Endodermal cell (in vitro differentiated cells): ENCODE measurements at regions not wholly inside any gene's neighbourhood (a gene's known extent, or its start where the extent isn't known, plus 50 kb on each side); places are given as distances from the start of the nearest gene placed in this dataset.

Experiments
- DNase-seq: peaks from one replicate; pipeline ENCODE4 v3.0.0-alpha.2; 2017
- H3K27ac ChIP-seq: 2 replicates; pipeline ENCODE4 v1.5.1; 2013; ENCODE audit warnings: mild to moderate bottlenecking, low read depth, low read length, moderate library complexity
- H3K27me3 ChIP-seq: 2 replicates; pipeline ENCODE4 v1.6.1; 2013; ENCODE audit warnings: mild to moderate bottlenecking, low read length, moderate library complexity; ENCODE audit not compliant: insufficient read depth, control insufficient read depth, poor library complexity, severe bottlenecking
- H3K36me3 ChIP-seq: 2 replicates; pipeline ENCODE4 v1.7.0; 2013; ENCODE audit warnings: mild to moderate bottlenecking, low read length, moderate library complexity; ENCODE audit not compliant: control insufficient read depth, insufficient read depth
- H3K4me1 ChIP-seq: one replicate; pipeline ENCODE4 v1.7.0; 2013; ENCODE audit warnings: low read length; ENCODE audit not compliant: control insufficient read depth, insufficient read depth
- H3K4me3 ChIP-seq: 2 replicates; pipeline ENCODE4 v1.5.1; 2013; ENCODE audit warnings: mild to moderate bottlenecking, low read length, moderate library complexity
- H3K9ac ChIP-seq: 2 replicates; pipeline ENCODE4 v1.6.1; 2013; ENCODE audit warnings: mild to moderate bottlenecking, low read length, moderate library complexity; ENCODE audit not compliant: poor library complexity, severe bottlenecking; ENCODE audit errors: extremely low read depth
- H3K9me3 ChIP-seq: 2 replicates; pipeline ENCODE4 v1.6.1; 2013; ENCODE audit warnings: mild to moderate bottlenecking, low read length, moderate library complexity; ENCODE audit not compliant: control insufficient read depth
- H3K27ac Mint-ChIP-seq: 2 replicates; pipeline ENCODE4 v1.8.0; 2020; ENCODE audit warnings: mixed read lengths
- H3K27me3 Mint-ChIP-seq: 2 replicates; pipeline ENCODE4 v1.8.0; 2021; ENCODE audit warnings: mild to moderate bottlenecking, mixed read lengths; ENCODE audit not compliant: insufficient read depth
- H3K36me3 Mint-ChIP-seq: 2 replicates; pipeline ENCODE4 v1.8.0; 2020; ENCODE audit warnings: low read depth, mixed read lengths
- H3K4me1 Mint-ChIP-seq: 2 replicates; pipeline ENCODE4 v1.8.0; 2020; ENCODE audit warnings: mixed read lengths
- H3K4me3 Mint-ChIP-seq: 2 replicates; pipeline ENCODE4 v1.8.0; 2020; ENCODE audit warnings: mild to moderate bottlenecking, moderate library complexity, mixed read lengths
- H3K9me3 Mint-ChIP-seq: 2 replicates; pipeline ENCODE4 v1.8.0; 2020; ENCODE audit warnings: mild to moderate bottlenecking, mixed read lengths
- CTCF ChIP-seq: fragments of 200-600 bp; sonication (generic); conservative IDR thresholded peaks from 2 replicates; pipeline ENCODE4 v1.5.0; 2021; ENCODE audit warnings: antibody characterized with exemption, mild to moderate bottlenecking
- WGBS, 2 experiments: methylation state at CpG; one replicate each; pipeline versions ENCODE4 v1.1.5 to v1.1.7; 2013; ENCODE audit warnings: missing lambda C conversion rate in 2 of 2, mixed read lengths in 1 of 2; ENCODE audit not compliant: insufficient coverage in 1 of 2, insufficient read length in 1 of 2; 5-methylcytosine and 5-hydroxymethylcytosine counted together

DNA sequence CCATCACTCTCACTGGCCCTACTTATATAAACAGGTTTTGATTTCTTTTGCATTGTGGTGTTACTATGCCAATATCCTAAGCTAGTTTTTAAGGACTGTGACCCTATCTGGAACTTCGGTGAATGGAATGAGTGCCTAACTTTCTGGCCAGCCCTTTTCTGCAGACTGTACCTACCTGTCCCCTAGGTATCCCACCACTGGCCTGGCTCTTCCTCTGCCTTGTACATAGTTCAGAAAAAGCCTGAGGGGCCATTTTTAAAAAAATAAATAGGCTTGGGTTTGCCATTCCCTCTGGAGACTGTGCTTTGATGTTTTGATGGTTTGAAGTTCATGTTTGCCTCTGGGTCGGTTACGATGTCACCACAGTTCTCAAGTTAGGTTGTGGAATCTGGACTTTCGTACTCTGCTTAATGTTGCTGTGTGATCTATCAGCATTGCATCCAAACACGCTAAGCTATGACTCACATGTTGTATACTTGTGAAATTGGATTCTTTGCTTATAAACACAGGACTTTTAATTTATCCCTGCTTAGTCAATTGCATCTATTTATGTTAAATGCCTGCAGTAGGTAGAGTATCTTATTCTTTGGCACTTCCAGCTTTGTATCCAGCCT lies 182.0 kb downstream of the ANKRD50 start:
- Histone ChIP-seq H3K4me1 (peaks cover 12% of the 10 kb centered on the region), H3K27ac (no peak overlapping the region), H3K27me3 (no peaks in the 10 kb centered on the region), H3K9ac (no peak overlapping the region), H3K36me3 (no peaks in the 10 kb centered on the region), H3K4me3 (no peak overlapping the region), H3K9me3 (no peaks in the 10 kb centered on the region)
- peaks cover 11% of the 10 kb centered on the region for H3K4me1 Mint-ChIP-seq
- 86 to 93% methylated on average over 3 to 5 of the region's 5 CpGs for WGBS, 2 experiments
- H3K36me3 Mint-ChIP-seq = no peaks in the 10 kb centered on the region
- TF ChIP-seq CTCF = no peak
- no peak for DNase-seq
- no peak overlapping the region for H3K4me3 Mint-ChIP-seq
- H3K27me3 Mint-ChIP-seq = no peaks in the 10 kb centered on the region
- H3K27ac Mint-ChIP-seq = no peak overlapping the region
- no peaks in the 10 kb centered on the region for H3K9me3 Mint-ChIP-seq

DNA sequence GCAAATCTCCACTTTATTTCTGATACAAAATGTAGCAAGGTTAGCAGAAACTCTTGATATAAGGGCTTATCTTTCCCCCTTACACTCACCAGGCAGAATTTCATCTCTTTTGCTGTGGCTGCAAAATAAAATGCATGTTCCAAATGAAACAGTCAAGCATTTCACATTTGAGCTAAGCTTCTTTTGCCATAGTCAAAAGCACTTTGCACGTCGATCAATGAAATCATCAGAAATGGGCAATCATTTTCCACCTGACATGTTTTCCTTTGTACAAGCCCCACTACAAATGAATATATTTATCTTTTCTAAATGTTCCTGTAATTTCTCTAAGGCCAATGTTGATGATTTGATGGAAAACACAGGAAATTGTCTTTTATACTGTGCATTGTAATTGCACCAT lies 178.4 kb downstream of the ANKRD50 start:
- Mint-ChIP-seq H3K27me3 (no peaks in the 10 kb centered on the region), H3K9me3 (no peaks in the 10 kb centered on the region), H3K27ac (no peak overlapping the region), H3K36me3 (no peaks in the 10 kb centered on the region), H3K4me1 (peaks cover 11% of the 10 kb centered on the region), H3K4me3 (no peak overlapping the region)
- H3K9ac ChIP-seq = no peak overlapping the region
- H3K27ac ChIP-seq = no peak overlapping the region
- no peak for TF ChIP-seq CTCF
- DNase-seq = no peak
- peaks cover 12% of the 10 kb centered on the region for H3K4me1 ChIP-seq
- no peaks in the 10 kb centered on the region for H3K27me3 ChIP-seq
- H3K36me3 ChIP-seq = no peaks in the 10 kb centered on the region
- 93 to 100% methylated on average over 2 of the region's 2 CpGs for WGBS, 2 experiments
- no peaks in the 10 kb centered on the region for H3K9me3 ChIP-seq
- peak overlapping the region; percentile 26 for H3K4me3 ChIP-seq

- peaks cover 11% of the 10 kb centered on the region for H3K4me1 Mint-ChIP-seq
- no peak overlapping the region for H3K27ac Mint-ChIP-seq
- Histone ChIP-seq H3K27ac (no peak overlapping the region), H3K9me3 (no peaks in the 10 kb centered on the region), H3K4me1 (peaks cover 12% of the 10 kb centered on the region), H3K36me3 (no peaks in the 10 kb centered on the region), H3K27me3 (no peaks in the 10 kb centered on the region), H3K4me3 (no peak overlapping the region), H3K9ac (no peak overlapping the region)
- no peak for TF ChIP-seq CTCF
- no peaks in the 10 kb centered on the region for H3K36me3 Mint-ChIP-seq
- no peak overlapping the region for H3K4me3 Mint-ChIP-seq
- no peaks in the 10 kb centered on the region for H3K27me3 Mint-ChIP-seq
- 100% methylated on average over 1 of the region's 1 CpG; no CpG with 5 or more reads in 1 of the 2 experiments for WGBS, 2 experiments
- DNase-seq = no peak
- H3K9me3 Mint-ChIP-seq = no peaks in the 10 kb centered on the region
Observed at GRCh38 chr4:124535003-124535402, 177.5 kb downstream of the ANKRD50 start.
